ENCODE measurements at regions not wholly inside any gene's neighbourhood (a gene's known extent, or its start where the extent isn't known, plus 50 kb on each side); places are given as distances from the start of the nearest gene placed in this dataset.
"Not testable (repeated sequence)": the region's sequence is repeated elsewhere in the genome, so short reads cannot be mapped to it uniquely, and the experiment has no call there.

DNA sequence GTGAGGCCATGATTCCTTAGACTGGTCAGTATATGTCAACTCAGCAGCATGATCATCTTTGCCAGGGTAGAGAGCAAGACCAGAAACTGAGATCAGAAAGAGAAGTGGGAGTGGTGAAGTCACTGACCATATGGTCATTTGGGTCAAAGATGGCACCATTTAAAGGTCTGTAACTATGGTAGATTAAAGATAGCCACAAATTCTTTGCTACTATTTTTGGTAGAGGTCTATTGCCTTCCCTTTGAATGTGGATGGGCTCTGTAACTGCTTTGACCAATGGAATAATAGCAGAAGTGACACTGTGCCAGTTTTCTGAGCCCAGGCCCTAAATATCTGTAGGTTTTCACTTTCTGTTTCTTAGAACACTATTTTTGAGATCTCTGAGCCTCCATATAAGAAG is 117.6 kb downstream of the PCSK1 start:
- Histone ChIP-seq H3K27ac (ENCODE audit: low read depth in 1 of 2, low read length in 2 of 2) (no peak overlapping the region), H3K9me3 (replicated peaks in 1 of 2; ENCODE audit: control insufficient read depth in 1 of 2, insufficient read depth in 1 of 2, low read length in 2 of 2) (peaks cover 0 to 6% of the 10 kb centered on the region in 2 donors), H3K27me3 (ENCODE audit: control insufficient read depth in 2 of 2, insufficient read depth in 2 of 2, low read length in 2 of 2) (no peaks in the 10 kb centered on the region), H3K36me3 (replicated peaks in 1 of 2; ENCODE audit: control insufficient read depth in 1 of 2, insufficient read depth in 2 of 2, low read length in 2 of 2) (no peaks in the 10 kb centered on the region), H3K4me1 (ENCODE audit: control insufficient read depth in 1 of 2, insufficient read depth in 2 of 2, low read length in 2 of 2) (peaks cover 0 to 3% of the 10 kb centered on the region in 2 donors), H3K79me2 (ENCODE audit: insufficient read depth, low read length) (no peaks in the 10 kb centered on the region), H3K9ac (ENCODE audit: insufficient read depth, low read length, poor library complexity, severe bottlenecking) (no peak overlapping the region), H2AFZ (ENCODE audit: insufficient read depth, low read depth, low read length, poor library complexity, severe bottlenecking) (no peak overlapping the region), H3K4me3 (replicated peaks in 1 of 3; ENCODE audit: low read depth in 2 of 3, low read length in 3 of 3) (no peak overlapping the region), H3K4me2 (replicated peaks; ENCODE audit: extremely low read depth, low read length, poor library complexity, severe bottlenecking) (no peak overlapping the region), H4K20me1 (ENCODE audit: insufficient read depth, low read length) (no peaks in the 10 kb centered on the region)
- peaks cover 0 to 4% of the 10 kb centered on the region in 2 donors for H3K36me3 Mint-ChIP-seq
- no peak overlapping the region for H3K4me3 Mint-ChIP-seq
- no peaks in the 10 kb centered on the region for H3K27me3 Mint-ChIP-seq (ENCODE audit: low read depth in 3 of 3)
- no peak for DNase-seq
- peaks cover 5 to 16% (median 8%) of the 10 kb centered on the region in 7 donors for H3K9me3 Mint-ChIP-seq
- H3K4me1 Mint-ChIP-seq: peaks cover 12% of the 10 kb centered on the region
- intact Hi-C loops (cut with micrococcal nuclease): no loop called here
- H3K27ac Mint-ChIP-seq: peak overlapping the region in 1 of 7 donors; percentile 37
- TF ChIP-seq, protein P1, sequence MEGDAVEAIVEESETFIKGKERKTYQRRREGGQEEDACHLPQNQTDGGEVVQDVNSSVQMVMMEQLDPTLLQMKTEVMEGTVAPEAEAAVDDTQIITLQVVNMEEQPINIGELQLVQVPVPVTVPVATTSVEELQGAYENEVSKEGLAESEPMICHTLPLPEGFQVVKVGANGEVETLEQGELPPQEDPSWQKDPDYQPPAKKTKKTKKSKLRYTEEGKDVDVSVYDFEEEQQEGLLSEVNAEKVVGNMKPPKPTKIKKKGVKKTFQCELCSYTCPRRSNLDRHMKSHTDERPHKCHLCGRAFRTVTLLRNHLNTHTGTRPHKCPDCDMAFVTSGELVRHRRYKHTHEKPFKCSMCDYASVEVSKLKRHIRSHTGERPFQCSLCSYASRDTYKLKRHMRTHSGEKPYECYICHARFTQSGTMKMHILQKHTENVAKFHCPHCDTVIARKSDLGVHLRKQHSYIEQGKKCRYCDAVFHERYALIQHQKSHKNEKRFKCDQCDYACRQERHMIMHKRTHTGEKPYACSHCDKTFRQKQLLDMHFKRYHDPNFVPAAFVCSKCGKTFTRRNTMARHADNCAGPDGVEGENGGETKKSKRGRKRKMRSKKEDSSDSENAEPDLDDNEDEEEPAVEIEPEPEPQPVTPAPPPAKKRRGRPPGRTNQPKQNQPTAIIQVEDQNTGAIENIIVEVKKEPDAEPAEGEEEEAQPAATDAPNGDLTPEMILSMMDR (IDR thresholded peaks at IDR 0.05): no peak

DNA sequence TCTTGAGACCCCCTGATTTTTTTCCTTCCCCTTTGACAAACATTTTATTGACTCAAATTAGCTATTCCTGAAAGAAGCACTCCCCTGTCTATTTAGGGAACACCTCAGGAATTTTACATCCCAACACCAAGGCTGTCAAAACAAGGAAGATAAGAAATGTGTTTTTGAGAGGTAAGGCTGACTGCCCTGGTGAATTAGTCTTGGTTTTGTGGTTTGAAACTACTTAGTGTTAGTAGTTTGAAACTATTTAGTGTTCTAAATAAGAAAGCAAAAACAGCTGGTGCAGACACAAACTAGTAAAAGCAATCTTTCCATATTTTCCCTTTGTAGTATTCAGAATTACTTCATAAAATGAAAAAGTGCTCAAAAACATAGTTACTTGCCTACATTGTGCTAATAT is 120.7 kb downstream of the PCSK1 start:
- no peaks in the 10 kb centered on the region for H3K36me3 ChIP-seq (replicated peaks in 1 of 2; ENCODE audit: control insufficient read depth in 1 of 2, insufficient read depth in 2 of 2, low read length in 2 of 2)
- no peak overlapping the region for H2AFZ ChIP-seq (ENCODE audit: insufficient read depth, low read depth, low read length, poor library complexity, severe bottlenecking)
- no peak overlapping the region for H3K4me3 Mint-ChIP-seq
- H3K9me3 ChIP-seq (replicated peaks in 1 of 2; ENCODE audit: control insufficient read depth in 1 of 2, insufficient read depth in 1 of 2, low read length in 2 of 2): peaks cover 6 to 11% of the 10 kb centered on the region in 2 donors
- TF ChIP-seq, protein P1 (IDR thresholded peaks at IDR 0.05): no peak
- intact Hi-C loops (cut with micrococcal nuclease): no loop called here
- no peak overlapping the region for H3K27ac Mint-ChIP-seq
- peaks cover 6 to 24% (median 12%) of the 10 kb centered on the region in 7 donors for H3K9me3 Mint-ChIP-seq
- H3K27me3 Mint-ChIP-seq (ENCODE audit: low read depth in 3 of 3): no peaks in the 10 kb centered on the region
- H3K9ac ChIP-seq (ENCODE audit: insufficient read depth, low read length, poor library complexity, severe bottlenecking): no peak overlapping the region
- no peak overlapping the region for H3K4me3 ChIP-seq (replicated peaks in 1 of 3; ENCODE audit: low read depth in 2 of 3, low read length in 3 of 3)
- no peaks in the 10 kb centered on the region for H3K27me3 ChIP-seq (ENCODE audit: control insufficient read depth in 2 of 2, insufficient read depth in 2 of 2, low read length in 2 of 2)
- no peak overlapping the region for H3K4me2 ChIP-seq (replicated peaks; ENCODE audit: extremely low read depth, low read length, poor library complexity, severe bottlenecking)
- no peak overlapping the region for H3K27ac ChIP-seq (ENCODE audit: low read depth in 1 of 2, low read length in 2 of 2)
- H3K4me1 Mint-ChIP-seq: peaks cover 9% of the 10 kb centered on the region
- H3K4me1 ChIP-seq (ENCODE audit: control insufficient read depth in 1 of 2, insufficient read depth in 2 of 2, low read length in 2 of 2): peaks cover 0 to 3% of the 10 kb centered on the region in 2 donors
- DNase-seq: no peak
- H3K79me2 ChIP-seq (ENCODE audit: insufficient read depth, low read length): no peaks in the 10 kb centered on the region
- no peaks in the 10 kb centered on the region for H4K20me1 ChIP-seq (ENCODE audit: insufficient read depth, low read length)
- H3K36me3 Mint-ChIP-seq: peaks cover 0 to 4% of the 10 kb centered on the region in 2 donors

DNA sequence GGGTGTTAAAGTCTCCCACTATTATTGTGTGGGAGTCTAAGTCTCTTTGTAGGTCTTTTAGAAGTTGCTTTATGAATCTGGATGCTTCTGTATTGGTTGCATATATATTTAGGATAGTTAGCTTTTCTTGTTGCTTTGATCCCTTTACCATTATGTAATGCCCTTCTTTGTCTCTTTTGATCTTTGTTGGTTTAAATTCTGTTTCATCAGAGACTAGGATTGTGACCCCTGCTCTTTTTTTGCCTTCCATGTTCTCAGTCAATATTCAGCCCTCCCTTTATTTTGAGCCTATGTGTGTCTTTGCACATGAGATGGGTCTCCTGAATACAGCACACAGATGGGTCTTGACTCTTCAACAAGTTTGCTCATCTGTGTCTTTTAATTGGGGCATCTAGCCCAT is 126.0 kb downstream of the PCSK1 start:
- H3K27me3 Mint-ChIP-seq (ENCODE audit: low read depth in 3 of 3); intact Hi-C loops (cut with micrococcal nuclease); H3K9ac ChIP-seq (ENCODE audit: insufficient read depth, low read length, poor library complexity, severe bottlenecking); H3K27ac Mint-ChIP-seq; DNase-seq; H4K20me1 ChIP-seq (ENCODE audit: insufficient read depth, low read length); H3K4me1 Mint-ChIP-seq; H3K4me3 ChIP-seq (replicated peaks in 1 of 3; ENCODE audit: low read depth in 2 of 3, low read length in 3 of 3); H3K27ac ChIP-seq (ENCODE audit: low read depth in 1 of 2, low read length in 2 of 2); H3K4me1 ChIP-seq (ENCODE audit: control insufficient read depth in 1 of 2, insufficient read depth in 2 of 2, low read length in 2 of 2); H3K79me2 ChIP-seq (ENCODE audit: insufficient read depth, low read length); H2AFZ ChIP-seq (ENCODE audit: insufficient read depth, low read depth, low read length, poor library complexity, severe bottlenecking); H3K27me3 ChIP-seq (ENCODE audit: control insufficient read depth in 2 of 2, insufficient read depth in 2 of 2, low read length in 2 of 2); H3K4me2 ChIP-seq (replicated peaks; ENCODE audit: extremely low read depth, low read length, poor library complexity, severe bottlenecking); H3K36me3 ChIP-seq (replicated peaks in 1 of 2; ENCODE audit: control insufficient read depth in 1 of 2, insufficient read depth in 2 of 2, low read length in 2 of 2); H3K4me3 Mint-ChIP-seq; H3K36me3 Mint-ChIP-seq: not testable (repeated sequence)
- H3K9me3 Mint-ChIP-seq: peaks cover 14 to 41% (median 22%) of the 10 kb centered on the region in 7 donors
- peaks cover 8 to 12% of the 10 kb centered on the region in 2 donors for H3K9me3 ChIP-seq (replicated peaks in 1 of 2; ENCODE audit: control insufficient read depth in 1 of 2, insufficient read depth in 1 of 2, low read length in 2 of 2)
